Lower leg skin (tissue), 3 donors: ENCODE measurements at regions not wholly inside any gene's neighbourhood (a gene's known extent, or its start where the extent isn't known, plus 50 kb on each side); places are given as distances from the start of the nearest gene placed in this dataset.

Experiments used
- CTCF ChIP-seq, 3 donors: fragments of 450-650 bp; IDR thresholded peaks; one replicate each; pipeline ENCODE4 v1.5.1; 2016; ENCODE audit warnings: antibody characterized with exemption in 3 of 3, mild to moderate bottlenecking in 3 of 3, moderate library complexity in 2 of 3
- POLR2A ChIP-seq, 2 donors: fragments of 450-650 bp; IDR thresholded peaks; one replicate each; pipeline ENCODE4 v1.6.1; 2016 to 2017; ENCODE audit warnings: antibody characterized with exemption in 2 of 2, mild to moderate bottlenecking in 1 of 2, moderate library complexity in 1 of 2

GRCh38 chr2:173705656-173706055 is 259.5 kb downstream of the SP3 start:
- TF ChIP-seq CTCF (IDR thresholded peaks at IDR 0.05) (no peak), POLR2A (IDR thresholded peaks at IDR 0.05) (no peak)
